ENCODE measurements at regions not wholly inside any gene's neighbourhood (a gene's known extent, or its start where the extent isn't known, plus 50 kb on each side); places are given as distances from the start of the nearest gene placed in this dataset.

DNA sequence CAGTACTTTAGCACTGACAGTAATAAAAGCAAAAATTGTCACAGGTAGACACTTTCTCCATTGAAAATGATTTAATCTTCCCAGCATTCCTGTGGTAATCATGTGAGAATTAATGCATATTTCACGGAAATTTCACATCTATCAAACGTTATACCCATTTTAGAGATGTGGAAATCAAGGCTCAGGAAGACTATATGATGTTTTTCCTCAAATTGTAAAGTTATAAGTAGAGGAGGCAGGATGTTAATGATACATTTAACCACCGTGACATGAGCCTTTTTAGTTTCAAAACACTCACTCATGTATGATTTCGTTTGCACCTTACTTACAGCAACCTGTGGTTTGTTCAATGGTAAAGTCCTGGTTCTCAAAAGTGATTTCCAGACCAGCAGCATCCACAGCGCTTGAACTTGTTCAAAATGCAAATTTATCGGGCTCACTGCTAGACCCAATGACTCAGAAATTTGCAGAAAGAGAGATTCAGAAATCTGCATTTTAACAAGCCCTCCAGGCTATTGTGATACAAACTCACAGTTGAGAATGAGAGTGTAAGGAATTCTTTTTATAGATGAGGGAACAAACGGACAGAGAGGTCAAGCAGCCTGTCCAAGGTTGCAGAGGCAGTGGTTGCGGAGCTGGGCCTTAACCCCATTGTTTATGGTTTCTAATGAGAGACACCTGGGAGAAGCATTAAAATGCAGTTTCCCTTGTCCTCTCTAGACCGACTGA lies 654.8 kb upstream of the TBX3 start:
- no peak for DNase-seq

- DNase-seq: no peak
These were observed 653.9 kb upstream of the TBX3 start for GRCh38 chr12:115337693-115338543.

DNA sequence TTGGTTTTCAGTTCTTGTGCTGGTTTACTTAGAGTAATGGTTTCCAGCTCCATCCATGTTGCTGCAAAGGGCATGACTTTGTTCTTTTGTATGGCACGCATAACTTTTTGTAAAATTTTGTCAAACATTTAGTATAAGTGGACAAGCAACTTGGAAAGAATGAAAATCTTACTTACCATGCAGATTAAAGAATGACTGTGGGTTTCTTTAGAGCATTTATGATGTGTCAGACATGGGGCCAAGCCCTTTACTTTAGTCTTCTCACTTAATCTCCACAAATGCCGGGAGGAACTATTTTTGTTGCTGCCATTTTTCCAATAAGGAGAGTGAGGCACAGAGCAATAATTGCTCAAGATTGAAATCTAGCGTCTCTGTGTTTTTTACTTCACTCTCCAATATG lies 652.5 kb upstream of the TBX3 start:
- DNase-seq: no peak

GRCh38 chr12:115335594-115335993 lies 651.6 kb upstream of the TBX3 start:
- no peak for DNase-seq

- DNase-seq: no peak
These were observed 651.1 kb upstream of the TBX3 start for GRCh38 chr12:115335048-115335447.

- no peak for DNase-seq
These were observed 649.0 kb upstream of the TBX3 start for GRCh38 chr12:115332945-115333344.

GRCh38 chr12:115325858-115326257 lies 641.9 kb upstream of the TBX3 start:
- no peak for DNase-seq

- no peak for DNase-seq
These were observed 641.1 kb upstream of the TBX3 start for GRCh38 chr12:115324949-115325593.

DNA sequence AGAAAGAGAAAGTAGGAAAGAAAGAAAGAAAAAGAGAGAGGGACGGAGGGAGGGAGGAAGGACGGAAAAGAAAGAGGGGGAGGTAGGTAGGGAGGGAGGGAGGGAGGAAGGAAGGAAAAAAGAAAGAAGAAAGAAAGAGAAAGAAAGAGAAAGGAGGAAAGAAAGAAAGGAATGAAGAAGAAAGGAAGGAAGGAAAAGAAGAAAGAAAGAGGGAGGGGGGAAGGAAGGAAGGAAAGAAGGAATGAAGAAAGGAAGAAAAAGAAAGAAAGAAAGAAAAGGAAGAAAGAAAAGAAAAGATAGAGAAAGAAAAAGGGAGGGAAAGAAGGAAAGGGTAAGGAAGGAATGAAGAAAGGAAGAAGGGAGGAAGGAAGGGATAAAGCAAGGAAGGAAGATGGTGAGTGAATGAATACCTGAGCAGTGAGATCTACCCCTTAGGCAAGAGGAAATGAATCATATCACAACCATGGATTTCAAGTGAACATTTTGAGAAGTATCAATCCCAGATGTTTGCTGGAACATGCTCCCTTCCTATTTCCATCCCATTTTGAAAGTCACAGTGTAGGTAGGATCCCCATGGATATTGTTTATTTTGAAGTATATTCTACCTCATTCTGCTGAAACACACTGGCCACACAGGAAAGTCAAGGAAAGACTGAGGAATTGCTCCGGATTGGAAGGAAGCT lies 639.4 kb upstream of the TBX3 start:
- DNase-seq: no peak

- no peak for DNase-seq
These were observed 638.3 kb upstream of the TBX3 start for GRCh38 chr12:115322275-115322674.

DNA sequence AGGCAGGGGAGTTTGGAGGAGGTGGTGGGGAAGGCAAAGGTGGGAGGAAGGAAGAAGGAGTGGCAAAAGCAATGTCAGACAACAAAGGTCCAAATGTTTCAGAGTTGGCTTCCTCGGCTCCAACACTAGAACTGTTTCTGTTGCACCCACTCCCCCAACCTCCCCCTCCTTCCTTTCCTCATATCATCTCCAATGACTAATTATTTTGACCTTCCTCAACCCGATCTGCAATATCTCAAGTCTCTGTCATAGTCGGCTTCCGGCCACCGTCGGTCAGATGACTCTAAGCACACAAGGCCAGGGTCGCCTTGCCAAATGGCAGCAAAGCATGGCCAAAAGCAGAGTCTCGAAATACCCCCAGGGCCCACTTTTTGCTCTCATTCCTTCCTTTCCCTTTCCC lies 637.0 kb upstream of the TBX3 start:
- DNase-seq: no peak

DNA sequence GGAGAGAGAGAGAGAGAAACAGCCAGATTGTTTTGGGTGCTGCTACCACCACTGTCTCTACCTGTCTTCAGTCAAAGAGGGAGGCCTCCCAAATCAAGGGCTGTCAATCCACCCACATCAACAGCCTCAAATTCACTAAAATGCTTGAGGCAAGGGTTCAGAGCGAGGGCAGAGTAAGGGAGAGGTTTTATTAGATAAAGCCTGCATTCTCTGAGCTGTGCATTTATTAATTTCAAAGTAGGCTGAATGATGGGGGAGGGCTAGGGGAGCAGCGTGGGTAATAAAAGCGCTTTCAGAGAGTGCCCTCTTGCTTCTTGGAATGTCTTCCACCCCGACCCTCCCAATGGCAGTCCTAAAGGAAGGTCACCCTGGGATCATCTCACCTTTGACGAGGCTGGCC lies 636.5 kb upstream of the TBX3 start:
- DNase-seq: no peak

- DNase-seq: no peak
These were observed 635.6 kb upstream of the TBX3 start for GRCh38 chr12:115319446-115320040.

DNA sequence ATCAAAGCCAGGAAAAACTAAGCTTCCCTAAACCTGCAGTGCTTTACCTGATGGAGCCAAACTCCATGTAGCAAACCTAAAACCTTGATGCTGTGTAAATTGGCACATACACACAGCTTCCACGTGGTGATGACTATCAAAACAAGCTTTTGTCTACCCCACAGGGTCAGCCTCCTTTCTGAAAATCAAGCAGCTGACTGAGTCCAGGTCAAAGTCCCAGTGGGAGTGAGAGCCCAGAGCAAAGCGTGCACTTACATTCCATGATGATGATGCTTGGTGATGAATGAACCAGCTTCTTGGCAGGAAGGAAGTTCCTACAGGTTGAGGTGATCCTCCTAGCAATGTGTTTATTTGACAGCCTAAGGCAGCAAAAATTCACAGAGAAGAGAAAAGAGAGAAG lies 630.0 kb upstream of the TBX3 start:
- no peak for DNase-seq

DNA sequence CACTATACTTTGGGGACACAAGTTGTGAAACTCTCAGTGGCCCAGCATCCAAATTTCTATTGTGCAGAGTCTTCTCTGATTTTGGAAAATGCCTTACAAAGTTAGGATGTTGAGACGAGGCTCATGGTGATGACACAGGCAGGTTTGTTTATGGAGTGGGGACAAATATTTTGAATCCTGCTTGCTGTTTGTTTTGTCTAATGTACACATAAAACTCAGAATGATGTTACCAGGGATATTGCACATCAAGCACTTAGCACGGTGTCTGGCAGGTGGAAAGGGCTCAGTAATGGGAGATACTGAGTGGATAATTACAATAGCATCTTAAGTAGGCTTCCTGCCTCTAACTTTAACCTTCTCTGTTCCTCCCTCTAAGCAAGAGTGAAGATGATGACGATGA lies 628.9 kb upstream of the TBX3 start:
- DNase-seq: no peak

- no peak for DNase-seq
These were observed 627.9 kb upstream of the TBX3 start for GRCh38 chr12:115311875-115312274.

GRCh38 chr12:115308918-115309317 lies 624.9 kb upstream of the TBX3 start:
- DNase-seq: no peak

DNA sequence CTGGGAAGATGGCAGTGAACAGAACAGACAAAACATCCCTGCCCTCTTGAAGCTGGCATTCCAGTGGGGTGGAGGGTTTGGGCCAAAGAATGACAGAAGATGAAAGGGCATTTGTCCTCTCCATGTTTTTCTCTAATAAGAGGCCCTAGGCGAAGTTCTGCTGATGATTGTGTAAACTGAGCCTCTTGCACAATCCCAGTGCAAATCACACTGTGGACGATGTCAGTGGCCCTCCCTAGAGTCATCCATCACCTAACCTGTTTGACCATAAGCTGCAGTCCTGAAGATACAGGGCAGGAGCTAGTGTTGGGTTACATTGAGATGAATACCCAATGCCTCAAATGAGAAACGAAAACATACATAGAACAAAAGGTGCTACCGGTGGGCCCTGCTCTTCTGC lies 622.4 kb upstream of the TBX3 start:
- DNase-seq: no peak

- no peak for DNase-seq
These were observed 621.9 kb upstream of the TBX3 start for GRCh38 chr12:115305867-115306266.

DNA sequence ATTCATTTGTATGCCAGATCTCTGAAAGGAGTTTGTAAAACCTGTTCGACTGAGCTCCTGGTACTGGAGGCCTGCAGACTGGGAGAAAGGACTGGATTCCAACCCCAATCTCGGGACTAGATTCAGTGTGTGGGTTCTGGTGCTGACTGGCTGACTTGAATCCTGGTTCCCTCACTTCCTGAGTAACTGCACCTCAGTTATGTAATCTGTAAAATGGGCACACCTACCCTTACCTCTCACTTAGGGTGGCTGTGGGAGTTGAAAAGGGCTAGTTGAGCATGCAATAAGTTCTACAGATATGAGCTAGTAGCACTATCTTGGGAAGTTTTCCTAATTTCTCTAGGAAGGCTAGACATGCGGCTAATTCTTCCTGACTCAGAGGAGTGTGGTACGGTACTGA lies 621.3 kb upstream of the TBX3 start:
- no peak for DNase-seq

GRCh38 chr12:115303723-115304309 lies 619.8 kb upstream of the TBX3 start:
- no peak for DNase-seq

- DNase-seq: no peak
These were observed 613.5 kb upstream of the TBX3 start for GRCh38 chr12:115297445-115297844.

Measured in CD4-positive, alpha-beta T cell treated with Interferon gamma for 1 hour (primary cell).